ENCODE measurements at regions not wholly inside any gene's neighbourhood (a gene's known extent, or its start where the extent isn't known, plus 50 kb on each side); places are given as distances from the start of the nearest gene placed in this dataset.
A peak's percentile ranks its signal among the peaks of the same experiment; 100 is the strongest.

DNA sequence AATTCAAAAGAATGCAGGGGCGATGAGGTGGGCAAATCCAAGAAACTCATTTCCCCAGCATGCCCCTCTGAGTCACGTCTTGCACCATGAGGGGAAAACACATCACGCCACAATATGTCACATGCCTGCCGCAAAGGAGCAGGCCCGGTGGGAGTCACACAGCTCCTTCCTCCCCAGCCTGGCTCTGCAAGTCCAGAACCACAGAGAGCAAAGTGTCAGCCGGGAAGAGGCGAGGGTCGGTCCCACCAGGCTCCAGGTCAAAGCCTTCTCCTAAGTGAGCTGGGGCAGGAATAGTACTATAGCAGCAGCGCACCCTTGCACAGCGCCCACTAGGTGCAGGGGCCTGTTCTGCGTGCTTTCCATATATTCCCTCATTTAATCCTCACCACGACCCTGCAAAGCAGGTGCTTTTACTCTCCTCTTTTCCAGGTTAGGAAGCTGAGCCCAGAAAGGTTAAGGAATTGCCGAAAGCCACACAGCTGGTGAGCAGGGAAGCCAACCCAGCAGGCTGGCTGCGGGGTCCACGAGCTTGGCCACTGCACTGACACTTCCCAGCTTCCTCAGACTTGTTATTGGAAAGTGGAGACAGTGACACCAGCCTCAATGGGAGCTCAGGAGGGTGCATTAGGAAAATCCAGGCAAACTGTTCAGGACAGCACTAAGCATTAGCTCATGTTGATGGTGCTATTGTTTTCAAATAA, 94.0 kb upstream of the ZMIZ1 start:
- DNase-seq, result peak; percentile 95 to 99 (median 98)

DNA sequence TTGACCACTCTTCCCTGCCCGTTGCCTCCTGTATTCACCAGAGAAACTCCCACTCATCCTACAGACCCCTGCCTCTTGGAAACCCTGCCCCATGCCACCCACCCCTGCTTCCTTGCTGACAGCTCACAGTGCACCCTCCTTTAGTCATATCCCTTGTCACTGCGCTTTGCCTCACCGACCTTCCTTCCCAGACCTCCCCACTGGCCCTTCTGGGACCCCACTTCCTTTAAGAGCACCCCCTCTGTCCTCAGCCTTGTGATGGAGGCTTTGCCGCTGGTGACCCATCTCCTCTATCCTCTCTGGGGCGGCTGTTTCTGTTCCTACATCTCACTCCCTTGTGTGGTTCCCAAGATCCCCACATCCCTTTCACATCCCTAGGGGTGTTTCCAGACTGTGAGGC, 92.8 kb upstream of the ZMIZ1 start:
- DNase-seq, result peak; percentile 64 to 72 (median 66)

DNA sequence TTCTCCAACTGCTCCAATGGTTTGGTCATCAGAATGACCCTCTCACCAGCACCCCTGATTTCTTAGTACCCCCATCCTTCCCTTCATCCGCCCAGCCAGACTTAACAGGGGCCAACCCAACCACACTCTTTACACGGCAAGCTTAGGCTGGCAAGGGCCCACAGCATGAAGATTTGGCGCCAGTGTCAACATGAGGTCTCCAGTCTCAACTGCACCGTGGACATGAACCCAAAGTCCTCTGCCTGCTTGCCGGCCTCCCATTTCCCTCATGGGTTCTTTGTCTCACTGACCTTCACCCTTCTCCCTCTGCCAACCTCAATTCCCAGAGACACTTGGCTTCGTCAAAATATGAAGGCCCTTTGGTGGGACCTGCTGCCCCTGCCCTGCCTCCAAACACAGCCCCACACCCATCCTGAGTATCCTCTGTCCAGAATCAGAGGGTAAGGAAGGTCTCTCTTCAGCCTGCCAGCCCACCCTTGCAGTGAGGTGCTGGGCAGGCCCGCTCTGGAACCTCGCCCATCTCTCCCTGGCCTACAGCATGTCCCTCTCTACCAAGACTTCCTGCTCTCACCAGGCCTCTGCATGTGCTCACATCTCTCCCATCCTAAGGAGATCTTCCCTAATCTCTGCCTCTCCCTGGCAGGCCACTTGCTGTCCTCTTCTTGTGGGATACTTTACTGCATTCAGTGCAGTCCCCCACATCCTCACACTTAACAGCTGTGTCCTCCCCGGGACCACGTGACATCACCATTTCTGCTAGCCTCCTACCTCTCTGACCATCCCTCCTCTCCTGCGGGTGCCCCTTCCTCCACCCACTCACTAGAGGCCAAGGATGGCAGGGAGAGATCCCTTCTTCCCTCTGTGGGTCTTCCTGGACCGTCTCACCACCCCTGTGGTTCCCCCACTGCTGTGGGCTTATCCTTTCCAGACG, 91.7 kb upstream of the ZMIZ1 start:
- DNase-seq, result peak; percentile 24 to 41 (median 27)

DNA sequence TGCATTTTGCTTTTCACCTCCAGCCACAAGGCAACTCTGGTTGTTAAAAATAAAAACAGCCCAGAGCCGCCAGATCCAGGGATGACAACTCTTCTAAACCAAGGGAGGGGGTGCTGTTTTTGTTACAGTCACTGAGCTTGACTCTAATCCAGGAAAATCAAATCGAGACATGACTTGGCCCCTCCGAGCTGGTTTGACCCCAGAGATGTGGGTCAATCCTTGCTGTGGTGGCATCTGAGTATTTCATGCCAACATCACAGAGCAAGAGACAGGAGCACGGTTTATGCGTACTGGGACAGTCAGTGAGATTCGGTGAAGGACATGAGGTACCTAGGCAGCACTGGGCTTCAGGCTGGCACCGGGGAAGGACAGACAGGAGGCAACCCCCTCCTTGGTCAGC, 88.8 kb upstream of the ZMIZ1 start:
- no peak for DNase-seq

DNA sequence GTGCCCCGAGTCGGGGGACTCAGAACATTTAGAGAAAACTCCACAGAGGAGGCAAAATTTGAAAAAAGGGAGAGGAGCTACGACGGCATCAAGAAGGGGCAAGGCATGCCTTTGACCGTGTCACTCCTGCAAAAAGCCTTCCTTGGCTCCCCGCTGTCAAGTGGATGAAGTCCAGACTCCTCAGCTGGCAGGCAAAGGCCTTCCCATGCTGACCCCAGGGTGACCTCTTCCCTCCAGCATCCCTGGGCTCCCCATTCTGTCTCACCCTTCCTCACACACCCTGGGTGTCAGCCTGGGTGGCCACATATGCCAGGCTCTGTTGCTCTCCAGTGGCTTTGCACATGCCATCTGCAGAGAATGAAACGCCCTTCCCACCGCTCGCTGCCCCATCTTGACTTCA, 88.4 kb upstream of the ZMIZ1 start:
- no peak for DNase-seq

DNA sequence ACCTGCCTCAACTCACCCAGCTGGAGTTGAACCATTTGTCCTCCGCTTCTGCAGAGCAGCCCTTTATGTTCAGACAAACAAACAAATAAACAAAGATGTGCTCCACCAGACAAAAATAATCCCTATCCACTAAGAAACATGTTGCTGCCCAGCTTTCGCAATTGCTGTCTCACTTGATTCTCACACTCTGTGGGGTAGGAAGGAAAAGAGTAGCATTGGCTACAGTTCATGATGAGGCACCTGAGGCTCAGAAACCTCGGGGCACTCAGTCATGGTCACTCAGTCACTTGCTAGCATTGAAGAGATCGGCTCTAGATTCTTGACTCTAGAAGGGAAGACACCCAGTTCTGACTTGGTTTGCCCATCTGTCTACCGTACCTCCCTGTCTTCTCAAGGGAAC, 88.0 kb upstream of the ZMIZ1 start:
- DNase-seq, result peak; percentile 42 to 58 (median 53)

DNA sequence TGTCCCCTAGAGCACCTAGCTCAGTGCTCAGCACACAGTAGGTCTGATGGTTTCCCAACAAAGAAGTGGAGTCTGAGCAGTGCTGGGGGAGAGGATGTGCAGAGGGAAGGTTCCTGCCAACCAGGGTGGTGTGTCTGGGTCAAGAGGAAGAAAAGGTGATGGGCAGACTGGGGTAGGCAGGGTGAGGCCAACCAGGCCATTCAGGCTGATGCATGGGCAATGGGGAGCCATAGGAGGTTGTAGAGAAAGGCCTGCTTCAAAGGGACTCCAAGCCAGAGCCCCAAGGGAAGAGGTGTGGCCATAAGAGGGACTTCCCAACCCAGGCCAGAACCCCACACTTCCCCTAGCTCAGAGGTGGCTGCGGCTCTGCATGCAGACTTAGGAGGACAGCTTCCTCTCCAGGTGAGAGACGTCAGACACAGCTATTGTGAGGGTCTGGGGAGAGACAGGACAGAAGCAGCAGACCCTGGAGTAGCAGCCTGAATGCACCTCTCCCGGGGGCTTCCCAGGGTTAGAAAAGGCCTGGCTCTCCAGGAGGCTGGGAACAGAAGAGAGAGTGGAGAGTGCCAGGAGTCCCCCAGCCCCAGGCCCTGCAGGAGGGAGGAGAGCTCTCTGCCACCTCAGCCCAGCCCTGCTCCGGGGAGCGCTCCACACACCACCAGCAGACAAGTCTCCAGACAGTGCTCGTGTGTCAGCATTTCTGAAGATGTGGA, 87.4 kb upstream of the ZMIZ1 start:
- peak; percentile 67 to 84 (median 73) for DNase-seq

DNA sequence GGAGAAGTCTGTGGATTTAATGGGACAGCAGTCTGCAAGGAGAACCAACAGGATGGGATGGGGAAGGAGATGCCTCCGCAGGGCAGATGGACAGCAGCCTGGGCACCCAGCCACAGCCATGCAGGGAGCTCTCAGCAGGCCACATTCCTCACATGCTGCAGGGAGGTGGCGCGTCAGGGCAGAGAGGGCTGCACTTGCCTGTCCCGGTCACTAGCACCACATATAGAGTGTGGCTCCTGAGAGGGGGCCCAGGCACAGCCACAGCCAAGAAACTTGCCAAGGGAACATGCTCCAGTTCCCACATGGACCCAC, 86.8 kb upstream of the ZMIZ1 start:
- DNase-seq, result no peak

DNA sequence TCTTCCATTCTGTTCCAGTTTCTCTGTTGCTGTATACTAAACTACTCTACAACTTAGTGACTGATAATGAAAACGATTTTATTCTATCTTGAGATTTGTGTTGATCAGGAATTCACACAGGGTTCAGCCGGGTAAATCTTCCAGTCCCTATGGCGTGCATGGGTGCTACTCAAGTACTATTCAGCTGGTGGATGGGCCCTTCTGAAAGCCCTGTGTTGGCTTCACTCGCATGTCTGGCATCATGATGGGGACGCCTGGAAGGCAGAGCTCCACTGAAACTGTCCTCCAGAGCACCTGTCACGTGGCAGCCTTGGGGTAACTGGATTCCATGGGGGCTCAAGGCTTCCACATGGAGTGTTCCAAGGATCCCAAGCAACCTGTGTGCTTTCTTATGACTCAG, 86.0 kb upstream of the ZMIZ1 start:
- no peak for DNase-seq

DNA sequence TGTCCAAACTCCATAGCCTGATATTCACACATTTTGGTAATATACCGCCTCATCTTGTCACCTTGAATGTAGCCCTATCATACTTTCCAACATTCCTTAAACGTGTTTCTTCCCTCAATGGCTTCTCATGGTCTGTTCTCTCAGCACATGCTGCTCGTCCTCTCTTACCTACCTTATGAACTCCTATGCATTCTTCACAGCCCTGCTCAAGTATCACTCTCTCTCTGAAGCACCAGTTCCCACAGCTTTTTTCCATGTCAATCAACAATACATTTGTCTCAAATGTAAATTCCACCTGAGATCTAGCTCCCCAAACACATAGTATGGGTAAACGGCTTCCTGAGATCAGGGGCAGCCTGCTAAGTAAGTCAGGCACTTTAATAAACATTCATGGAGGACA, 85.2 kb upstream of the ZMIZ1 start:
- DNase-seq, result no peak

DNA sequence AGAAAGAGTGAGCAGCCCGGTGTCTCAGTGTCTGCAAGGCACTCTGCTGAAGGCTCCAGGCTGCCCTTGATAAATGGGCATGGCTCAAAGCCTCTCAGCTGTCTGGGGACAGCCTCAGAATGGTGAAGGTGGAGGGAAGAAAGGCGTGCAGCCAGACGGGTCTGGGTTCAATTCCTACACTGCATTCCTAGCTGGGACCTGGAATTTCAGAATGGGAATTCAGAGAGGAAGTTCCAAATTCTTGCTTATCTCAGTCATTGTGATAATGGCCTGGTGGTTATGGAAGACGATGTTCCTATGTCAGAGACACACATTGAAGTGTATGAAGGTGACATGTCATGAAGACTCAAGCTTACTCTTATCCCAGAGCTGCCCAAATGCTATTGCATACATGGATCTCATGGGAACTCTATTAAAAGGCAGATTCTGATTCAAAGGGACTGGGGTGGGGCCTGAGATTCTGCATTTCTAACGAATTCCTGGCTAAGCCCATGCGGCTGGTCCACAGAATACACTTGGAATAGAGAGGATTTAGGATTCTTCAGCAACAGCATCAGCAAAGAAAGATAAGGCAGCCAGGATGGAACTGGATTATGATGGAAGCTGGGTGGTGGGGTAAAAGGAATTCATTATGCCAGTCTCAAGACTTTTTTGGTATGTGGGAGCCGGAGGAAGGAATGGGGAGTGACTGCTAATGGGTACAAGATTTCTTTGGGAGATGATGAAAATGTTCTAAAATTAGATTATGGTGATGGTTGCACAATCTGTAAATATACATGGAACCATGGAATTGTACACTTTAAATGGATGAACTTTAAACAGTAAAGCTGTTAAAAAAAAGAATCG, 82.6 kb upstream of the ZMIZ1 start:
- no peak for DNase-seq

DNA sequence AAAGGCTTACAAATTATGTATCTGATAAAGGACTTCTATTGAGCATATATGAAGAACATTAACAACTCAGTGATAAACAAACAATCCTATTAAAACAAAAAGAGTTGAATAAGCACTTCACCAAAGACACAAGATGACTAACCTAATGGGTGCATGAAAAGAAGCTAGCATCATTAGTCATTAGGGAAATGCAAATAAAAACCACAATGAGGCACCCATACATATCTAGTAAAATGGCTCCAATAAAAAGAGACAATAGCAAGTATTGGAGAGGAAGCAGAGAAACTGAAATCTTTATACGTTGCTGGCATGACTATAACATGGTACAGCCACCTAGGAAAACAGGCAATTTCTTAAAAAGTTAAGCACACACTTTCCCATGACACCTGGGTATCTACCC, 77.6 kb upstream of the ZMIZ1 start:
- peak; percentile 49 to 86 (median 78) for DNase-seq

DNA sequence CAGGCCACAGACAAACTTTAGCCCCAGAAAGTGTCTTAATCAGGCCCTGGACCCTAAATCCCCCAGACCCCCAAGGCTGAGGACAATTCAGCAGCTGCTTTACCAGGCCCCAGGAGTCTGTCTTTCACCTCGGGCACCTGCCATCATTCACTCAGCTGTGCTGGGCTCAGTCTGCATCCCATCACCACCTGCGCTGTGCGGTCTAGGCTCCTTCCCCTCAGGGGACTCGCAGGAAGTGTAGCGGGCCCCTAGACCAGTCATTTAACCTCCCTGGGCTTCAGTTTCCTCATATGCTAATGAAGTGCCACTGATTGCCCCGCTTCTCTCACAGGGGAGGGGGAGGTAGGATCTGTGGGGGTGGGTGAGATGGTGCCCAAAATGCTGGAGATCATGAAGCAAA, 76.4 kb upstream of the ZMIZ1 start:
- no peak for DNase-seq

DNA sequence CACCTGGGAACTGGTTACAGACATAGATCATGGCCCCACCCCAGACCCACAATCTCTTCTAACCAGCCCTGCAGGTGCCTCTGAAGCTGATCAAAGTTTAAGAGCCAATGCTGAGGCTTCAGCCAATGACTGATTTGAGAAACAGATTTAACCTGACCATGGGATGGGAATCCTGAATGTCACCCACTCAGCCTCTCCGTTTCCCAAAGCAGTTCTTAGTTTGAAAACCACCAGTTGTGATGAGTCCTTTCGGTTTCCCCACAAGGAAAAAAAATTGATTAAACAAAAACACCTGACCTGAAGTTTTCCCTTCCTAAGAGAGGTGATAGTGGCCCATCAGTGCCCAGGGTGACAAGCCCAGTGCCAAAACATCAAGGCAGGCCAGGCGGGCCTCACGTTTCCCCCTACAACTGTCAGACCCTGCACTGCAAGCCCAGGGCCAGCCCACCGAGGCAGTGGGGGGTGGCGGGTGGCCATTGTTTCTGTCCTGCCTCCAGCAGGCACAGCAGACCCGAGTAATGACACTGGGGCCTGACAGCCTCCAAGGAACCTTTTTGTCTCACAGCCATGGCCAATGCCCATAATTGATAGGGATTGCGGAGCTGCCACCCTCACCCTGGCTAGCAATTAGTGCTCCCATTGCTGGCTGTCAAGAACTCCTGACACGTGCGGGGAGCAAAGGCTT, 75.4 kb upstream of the ZMIZ1 start:
- no peak for DNase-seq

DNA sequence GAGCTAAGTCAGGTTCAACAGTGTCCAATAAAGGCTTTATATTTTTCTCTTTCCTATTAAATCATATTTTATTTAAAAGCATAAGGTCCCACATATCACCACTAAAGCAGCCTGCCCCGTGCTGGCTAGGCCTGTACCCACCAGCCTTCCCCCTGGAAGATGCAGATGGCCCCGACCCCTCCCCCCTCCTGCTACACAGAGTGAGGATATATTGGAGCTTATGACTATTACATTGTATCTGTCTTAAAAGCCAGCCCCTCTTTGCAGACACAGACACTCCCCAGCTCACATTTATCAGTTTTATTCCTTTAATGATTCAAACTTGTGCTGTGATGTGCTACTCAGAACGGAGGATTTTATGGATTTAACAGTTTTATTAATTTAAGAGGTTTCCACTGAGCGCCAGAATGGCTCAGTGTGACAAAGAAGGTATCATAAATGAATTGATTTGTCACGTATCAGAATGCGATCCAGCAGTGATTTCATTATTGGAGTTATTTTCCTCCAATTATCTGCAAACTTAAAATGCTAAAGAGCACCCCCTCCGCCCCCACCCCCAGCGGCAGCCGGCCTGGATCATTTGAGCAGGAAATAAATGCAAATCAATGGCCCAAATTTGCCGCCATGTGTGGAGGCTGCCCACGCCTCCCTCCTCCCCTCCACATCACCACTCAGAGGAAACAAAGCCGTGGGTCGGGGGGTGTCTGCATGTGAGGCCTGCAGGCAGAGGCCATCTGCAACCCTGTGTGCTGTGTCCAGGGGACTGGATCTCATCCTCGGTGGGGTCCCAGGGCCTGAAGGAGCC, 72.6 kb upstream of the ZMIZ1 start:
- DNase-seq, result no peak

DNA sequence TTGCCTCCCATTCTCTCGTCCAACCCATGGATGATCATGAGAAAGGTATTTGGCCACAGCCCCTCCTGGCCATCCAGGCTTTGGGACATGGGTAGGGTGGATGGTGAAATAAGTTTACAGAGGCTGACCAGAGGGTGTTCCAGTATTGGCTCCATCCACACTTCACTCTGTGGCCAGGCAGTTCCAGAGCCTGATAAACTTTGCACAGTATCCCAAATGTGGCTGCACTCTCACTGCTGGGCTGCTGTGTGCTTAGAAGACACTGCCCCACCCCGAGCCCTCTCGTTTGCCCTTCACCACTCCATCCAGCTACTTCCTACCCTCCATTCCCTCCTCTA, 72.0 kb upstream of the ZMIZ1 start:
- DNase-seq, result no peak

DNA sequence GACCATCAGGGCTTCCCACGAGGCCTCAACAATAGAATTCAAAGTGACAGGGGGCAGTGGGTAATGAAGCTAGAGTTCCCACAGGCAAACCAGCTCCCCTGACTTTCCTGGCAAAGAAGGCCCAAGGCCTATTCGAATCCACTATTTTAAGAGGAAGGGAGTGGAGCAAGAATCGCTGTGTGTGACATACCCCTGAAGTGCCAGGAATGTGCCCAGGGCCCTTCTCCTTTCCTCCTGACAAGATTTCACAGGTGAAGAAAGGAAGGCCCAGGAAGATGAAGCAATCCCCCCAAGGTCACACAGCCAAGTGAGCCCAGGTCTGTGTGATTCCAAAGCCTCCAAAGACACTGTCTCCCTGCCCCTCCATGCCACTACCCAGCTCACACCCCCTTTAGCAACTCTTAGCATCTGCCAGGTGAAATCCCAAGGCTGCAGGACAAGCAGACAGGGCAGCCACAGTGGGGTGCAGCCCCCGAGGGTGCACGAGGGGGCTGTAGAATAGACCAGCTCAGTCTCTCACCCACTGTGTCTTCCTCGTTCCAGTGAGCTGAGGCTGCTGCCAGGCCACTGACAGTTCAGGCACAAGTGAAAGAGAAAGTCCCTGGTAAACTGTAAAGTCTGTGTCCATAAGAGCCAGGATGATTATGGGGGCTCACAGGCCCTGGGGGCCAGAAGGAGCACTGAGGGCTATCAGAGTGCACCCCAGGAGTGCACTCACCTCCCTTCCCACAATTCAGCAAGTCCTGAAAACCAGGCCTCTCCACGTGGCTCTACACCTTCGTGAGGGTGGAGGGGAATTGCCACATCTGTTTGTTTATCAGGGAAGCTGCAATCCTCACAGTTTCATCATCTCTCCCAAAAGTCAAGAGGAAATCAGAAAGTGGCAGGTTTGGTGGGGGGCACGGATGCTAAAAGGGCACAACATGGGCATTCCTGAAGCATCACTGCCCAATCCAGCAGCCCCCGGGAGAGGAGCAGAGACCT, 70.8 kb upstream of the ZMIZ1 start:
- peak in 1 of 3 donors; percentile 36 for DNase-seq

DNA sequence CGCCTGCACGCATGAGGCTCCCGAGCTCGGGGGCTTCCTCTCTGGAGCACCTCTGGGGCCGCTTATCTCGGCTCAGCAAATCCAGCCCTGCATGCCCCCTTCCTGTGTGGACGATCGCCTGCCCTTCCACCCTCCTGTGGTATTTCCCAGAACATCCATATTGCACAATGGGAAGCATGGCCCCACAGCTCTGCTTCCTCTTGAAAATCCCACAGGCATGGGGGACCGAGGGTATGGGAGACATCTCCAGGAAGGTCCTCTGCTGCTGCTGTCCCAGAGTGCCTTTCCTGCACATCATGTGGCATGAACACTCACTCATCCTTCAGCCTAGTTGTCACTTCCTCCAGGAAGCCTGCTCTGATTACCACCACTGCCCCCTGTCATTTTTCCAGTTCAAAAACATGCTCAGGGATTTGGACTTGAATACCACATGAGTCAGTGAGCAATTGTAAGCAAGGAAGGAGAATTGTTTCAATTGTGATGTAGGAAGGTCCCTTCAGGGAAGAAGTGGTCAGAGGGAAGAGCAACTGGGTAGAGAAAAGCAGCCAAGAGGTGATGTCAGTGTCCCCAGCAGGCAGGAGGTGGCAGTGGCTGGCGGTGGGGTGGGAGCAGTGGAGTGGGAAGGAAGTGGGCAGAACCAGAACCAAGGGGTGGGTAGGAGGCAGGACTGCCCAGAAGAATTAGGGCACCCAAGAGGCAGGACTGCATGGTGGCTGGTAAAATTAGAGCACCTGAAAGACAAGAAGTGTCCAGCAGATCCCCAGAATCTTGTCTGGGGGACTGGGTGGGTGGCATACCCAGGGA, 67.5 kb upstream of the ZMIZ1 start:
- DNase-seq, result peak; percentile 87 to 97 (median 90)

DNA sequence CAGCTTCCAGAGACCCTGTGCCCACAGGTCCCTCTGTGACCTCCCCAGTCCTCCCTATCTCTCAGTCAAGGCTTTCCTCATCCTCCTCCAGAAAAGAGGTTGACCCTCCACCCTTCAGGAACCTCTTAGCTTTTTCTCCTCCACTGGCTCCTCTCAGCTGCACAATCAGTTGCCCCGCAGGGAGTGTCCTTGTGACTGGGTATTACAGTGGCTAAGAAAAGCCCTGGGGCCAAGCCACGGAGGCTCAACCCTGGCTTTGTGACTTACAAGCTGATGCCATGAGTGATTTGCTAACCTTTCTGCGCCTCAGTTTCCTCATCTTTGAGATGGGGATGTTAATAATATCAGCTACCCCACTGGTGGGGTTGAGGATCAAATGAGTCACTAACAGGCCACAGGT, 66.4 kb upstream of the ZMIZ1 start:
- no peak for DNase-seq

Measured in suppressor macrophage treated with lipopolysaccharide for 1 hour (primary cell).